ENCODE measurements at regions not wholly inside any gene's neighbourhood (a gene's known extent, or its start where the extent isn't known, plus 50 kb on each side); places are given as distances from the start of the nearest gene placed in this dataset.

DNA sequence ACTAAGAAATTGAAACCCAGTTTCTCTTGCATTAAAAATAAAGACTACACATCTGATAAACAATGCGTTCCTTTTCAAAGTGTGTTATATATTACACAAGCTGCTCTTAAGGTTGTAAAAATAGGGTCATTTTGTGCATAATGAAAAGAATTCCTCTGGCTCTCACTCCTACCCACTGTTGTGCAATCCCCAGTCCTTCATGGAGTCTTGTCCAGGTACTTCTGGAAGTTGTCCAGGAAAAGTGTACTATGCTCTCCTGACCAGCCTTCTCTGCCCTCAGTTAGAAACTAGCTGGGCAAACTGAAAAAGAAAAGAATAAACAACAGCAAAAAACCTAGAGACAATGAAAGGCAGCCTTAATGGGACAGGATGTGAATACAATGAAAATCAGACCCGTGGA is 345.5 kb upstream of the PAPPA start:
- peaks cover 3% of the 10 kb centered on the region for H3K9me3 ChIP-seq (ENCODE audit: control insufficient read depth, insufficient read depth, low read length)
- Mint-ChIP-seq H3K9me3 (peaks cover 3 to 14% of the 10 kb centered on the region in 2 donors), H3K27ac (no peak overlapping the region), H3K27me3 (ENCODE audit: low read depth in 2 of 2) (no peaks in the 10 kb centered on the region), H3K4me3 (no peak overlapping the region), H3K36me3 (no peaks in the 10 kb centered on the region), H3K4me1 (no peaks in the 10 kb centered on the region)
- no peaks in the 10 kb centered on the region for H3K4me1 ChIP-seq (ENCODE audit: control insufficient read depth, insufficient read depth, low read length)
- no peak overlapping the region for H3K4me3 ChIP-seq (ENCODE audit: low read length)
- 19% methylated on average over 1 of the region's 2 CpGs for WGBS (ENCODE audit: insufficient coverage)
- TF ChIP-seq, protein P1, sequence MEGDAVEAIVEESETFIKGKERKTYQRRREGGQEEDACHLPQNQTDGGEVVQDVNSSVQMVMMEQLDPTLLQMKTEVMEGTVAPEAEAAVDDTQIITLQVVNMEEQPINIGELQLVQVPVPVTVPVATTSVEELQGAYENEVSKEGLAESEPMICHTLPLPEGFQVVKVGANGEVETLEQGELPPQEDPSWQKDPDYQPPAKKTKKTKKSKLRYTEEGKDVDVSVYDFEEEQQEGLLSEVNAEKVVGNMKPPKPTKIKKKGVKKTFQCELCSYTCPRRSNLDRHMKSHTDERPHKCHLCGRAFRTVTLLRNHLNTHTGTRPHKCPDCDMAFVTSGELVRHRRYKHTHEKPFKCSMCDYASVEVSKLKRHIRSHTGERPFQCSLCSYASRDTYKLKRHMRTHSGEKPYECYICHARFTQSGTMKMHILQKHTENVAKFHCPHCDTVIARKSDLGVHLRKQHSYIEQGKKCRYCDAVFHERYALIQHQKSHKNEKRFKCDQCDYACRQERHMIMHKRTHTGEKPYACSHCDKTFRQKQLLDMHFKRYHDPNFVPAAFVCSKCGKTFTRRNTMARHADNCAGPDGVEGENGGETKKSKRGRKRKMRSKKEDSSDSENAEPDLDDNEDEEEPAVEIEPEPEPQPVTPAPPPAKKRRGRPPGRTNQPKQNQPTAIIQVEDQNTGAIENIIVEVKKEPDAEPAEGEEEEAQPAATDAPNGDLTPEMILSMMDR (IDR thresholded peaks at IDR 0.05): no peak
- no peaks in the 10 kb centered on the region for H3K36me3 ChIP-seq (ENCODE audit: control insufficient read depth, insufficient read depth, low read length)
- intact Hi-C loops (cut with micrococcal nuclease): no loop called here
- DNase-seq: no peak
- no peak for ATAC-seq
- H3K27me3 ChIP-seq (ENCODE audit: control insufficient read depth, insufficient read depth, low read length): no peaks in the 10 kb centered on the region
- H3K27ac ChIP-seq (ENCODE audit: low read length): no peak overlapping the region

DNA sequence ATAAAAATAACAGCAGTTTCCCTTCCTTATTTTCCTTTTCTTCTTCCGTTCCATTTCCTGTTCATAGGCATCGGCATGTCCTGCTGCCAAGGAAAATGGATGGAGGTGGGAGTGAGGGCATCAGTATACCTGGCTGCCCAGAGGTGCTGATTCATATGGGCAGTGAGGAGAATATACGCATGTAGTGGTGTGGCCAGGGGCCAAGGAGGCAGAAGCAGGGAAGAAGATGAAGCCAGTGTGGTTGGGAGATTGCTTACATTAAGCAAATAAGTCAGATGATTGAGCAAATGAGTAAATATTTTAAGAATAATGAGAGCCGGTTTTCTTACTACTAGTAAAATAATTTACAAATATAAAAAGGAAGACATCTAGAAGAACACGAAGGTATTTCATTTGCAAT is 344.9 kb upstream of the PAPPA start:
- intact Hi-C loops (cut with micrococcal nuclease): no loop called here
- Mint-ChIP-seq H3K27me3 (ENCODE audit: low read depth in 2 of 2) (no peaks in the 10 kb centered on the region), H3K27ac (no peak overlapping the region), H3K9me3 (peaks cover 3 to 14% of the 10 kb centered on the region in 2 donors), H3K36me3 (no peaks in the 10 kb centered on the region), H3K4me1 (no peaks in the 10 kb centered on the region), H3K4me3 (no peak overlapping the region)
- no peaks in the 10 kb centered on the region for H3K27me3 ChIP-seq (ENCODE audit: control insufficient read depth, insufficient read depth, low read length)
- DNase-seq: no peak
- H3K36me3 ChIP-seq (ENCODE audit: control insufficient read depth, insufficient read depth, low read length): no peaks in the 10 kb centered on the region
- no peak for ATAC-seq
- WGBS (ENCODE audit: insufficient coverage): 60% methylated on average over 3 of the region's 5 CpGs
- peaks cover 3% of the 10 kb centered on the region for H3K9me3 ChIP-seq (ENCODE audit: control insufficient read depth, insufficient read depth, low read length)
- TF ChIP-seq, protein P1 (IDR thresholded peaks at IDR 0.05): no peak
- no peak overlapping the region for H3K4me3 ChIP-seq (ENCODE audit: low read length)
- H3K27ac ChIP-seq (ENCODE audit: low read length): no peak overlapping the region
- no peaks in the 10 kb centered on the region for H3K4me1 ChIP-seq (ENCODE audit: control insufficient read depth, insufficient read depth, low read length)

DNA sequence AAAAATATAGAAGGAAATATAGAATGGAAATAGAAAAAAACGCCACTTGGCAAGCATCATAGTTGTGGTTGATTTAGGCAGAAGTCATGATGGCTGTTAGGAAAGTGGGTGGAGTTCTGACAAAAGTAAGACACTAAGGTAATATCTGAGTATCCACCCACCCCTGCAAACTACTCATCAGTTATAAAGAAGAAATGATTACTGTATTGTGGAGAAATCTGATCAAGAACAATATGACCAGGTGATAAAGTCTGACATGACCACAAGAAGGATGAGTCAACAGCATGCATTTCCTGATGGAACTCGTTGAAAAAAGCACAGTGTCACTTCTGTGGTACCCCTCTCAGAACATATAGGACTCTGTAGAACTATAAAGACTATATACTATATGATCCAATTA is 343.4 kb upstream of the PAPPA start:
- TF ChIP-seq, protein P1 (IDR thresholded peaks at IDR 0.05): no peak
- no peaks in the 10 kb centered on the region for H3K36me3 Mint-ChIP-seq
- no peaks in the 10 kb centered on the region for H3K27me3 ChIP-seq (ENCODE audit: control insufficient read depth, insufficient read depth, low read length)
- no peak for ATAC-seq
- intact Hi-C loops (cut with micrococcal nuclease): no loop called here
- H3K4me1 ChIP-seq (ENCODE audit: control insufficient read depth, insufficient read depth, low read length): no peaks in the 10 kb centered on the region
- no peak overlapping the region for H3K4me3 ChIP-seq (ENCODE audit: low read length)
- no peaks in the 10 kb centered on the region for H3K4me1 Mint-ChIP-seq
- no peaks in the 10 kb centered on the region for H3K9me3 ChIP-seq (ENCODE audit: control insufficient read depth, insufficient read depth, low read length)
- no peaks in the 10 kb centered on the region for H3K36me3 ChIP-seq (ENCODE audit: control insufficient read depth, insufficient read depth, low read length)
- no peak overlapping the region for H3K27ac Mint-ChIP-seq
- DNase-seq: no peak
- no peaks in the 10 kb centered on the region for H3K27me3 Mint-ChIP-seq (ENCODE audit: low read depth in 2 of 2)
- H3K27ac ChIP-seq (ENCODE audit: low read length): no peak overlapping the region
- peaks cover 3 to 16% of the 10 kb centered on the region in 2 donors for H3K9me3 Mint-ChIP-seq
- 53% methylated on average over 2 of the region's 2 CpGs for WGBS (ENCODE audit: insufficient coverage)
- no peak overlapping the region for H3K4me3 Mint-ChIP-seq

DNA sequence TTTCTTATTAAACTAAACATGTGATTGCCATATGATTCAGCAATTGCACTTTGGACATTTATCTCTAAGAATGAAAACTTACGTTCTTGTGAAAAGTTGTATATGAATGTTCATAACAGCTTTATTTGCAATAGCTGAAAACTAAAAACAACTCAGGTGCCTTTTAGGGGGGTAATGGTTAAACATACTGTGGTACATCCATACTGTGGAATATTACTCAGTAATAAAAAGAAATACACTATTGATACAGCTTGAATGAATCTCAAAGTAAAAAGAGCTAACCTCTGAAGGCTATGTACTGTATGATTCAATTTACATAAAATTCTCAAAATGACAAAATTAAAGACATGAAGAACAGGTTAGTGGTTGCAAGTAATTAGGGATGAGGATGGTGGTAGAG is 339.5 kb upstream of the PAPPA start:
- Histone ChIP-seq H3K36me3 (ENCODE audit: control insufficient read depth, insufficient read depth, low read length) (no peaks in the 10 kb centered on the region), H3K4me3 (ENCODE audit: low read length) (no peak overlapping the region), H3K27ac (ENCODE audit: low read length) (no peak overlapping the region), H3K4me1 (ENCODE audit: control insufficient read depth, insufficient read depth, low read length) (no peaks in the 10 kb centered on the region), H3K27me3 (ENCODE audit: control insufficient read depth, insufficient read depth, low read length) (no peaks in the 10 kb centered on the region), H3K9me3 (ENCODE audit: control insufficient read depth, insufficient read depth, low read length) (no peaks in the 10 kb centered on the region)
- no peak for ATAC-seq
- 100% methylated on average over 1 of the region's 1 CpG for WGBS (ENCODE audit: insufficient coverage)
- intact Hi-C loops (cut with micrococcal nuclease): no loop called here
- no peak for DNase-seq
- H3K4me3 Mint-ChIP-seq: no peak overlapping the region
- H3K27ac Mint-ChIP-seq: no peak overlapping the region
- H3K9me3 Mint-ChIP-seq: peaks cover 3 to 14% of the 10 kb centered on the region in 2 donors
- H3K4me1 Mint-ChIP-seq: no peaks in the 10 kb centered on the region
- H3K36me3 Mint-ChIP-seq: no peaks in the 10 kb centered on the region
- TF ChIP-seq, protein P1 (IDR thresholded peaks at IDR 0.05): no peak
- H3K27me3 Mint-ChIP-seq (ENCODE audit: low read depth in 2 of 2): no peaks in the 10 kb centered on the region

All from natural killer cell (primary cell).